IMR-90 (cell line): ENCODE measurements at regions not wholly inside any gene's neighbourhood (a gene's known extent, or its start where the extent isn't known, plus 50 kb on each side); places are given as distances from the start of the nearest gene placed in this dataset.

Experiments used
- BHLHE40 ChIP-seq: fragments of 150-350 bp; IDR thresholded peaks from 2 replicates; pipeline ENCODE4 v1.6.1; 2016; ENCODE audit warnings: mild to moderate bottlenecking, low read depth, low read length
- CHD1 ChIP-seq: IDR thresholded peaks from 2 replicates; pipeline ENCODE4 v1.6.1; 2012; ENCODE audit warnings: low read depth, low read length, improper control_type of control experiment
- CTCF ChIP-seq: conservative IDR thresholded peaks from 2 replicates; pipeline ENCODE4 v1.5.1; 2012; ENCODE audit warnings: mild to moderate bottlenecking, low read depth, low read length, improper control_type of control experiment
- ELK1 ChIP-seq: fragments of 150-350 bp; IDR thresholded peaks from 2 replicates; pipeline ENCODE4 v1.6.1; 2016; ENCODE audit warnings: low read depth, mild to moderate bottlenecking, low read length, moderate library complexity, borderline replicate concordance
- FOS ChIP-seq: fragments of 150-350 bp; IDR thresholded peaks from 2 replicates; pipeline ENCODE4 v1.6.1; 2016; ENCODE audit warnings: low read depth, low read length
- NFE2L2 ChIP-seq: fragments of 150-350 bp; IDR thresholded peaks from 2 replicates; pipeline ENCODE4 v1.6.1; 2016; ENCODE audit warnings: low read depth, mild to moderate bottlenecking, low read length
- POLR2A ChIP-seq: IDR thresholded peaks from 2 replicates; pipeline ENCODE4 v1.6.1; 2012; ENCODE audit warnings: mild to moderate bottlenecking, low read depth, low read length
- RAD21 ChIP-seq: IDR thresholded peaks from 2 replicates; pipeline ENCODE4 v1.6.1; 2012; ENCODE audit warnings: low read length, improper control_type of control experiment
- RCOR1 ChIP-seq: IDR thresholded peaks from 2 replicates; pipeline ENCODE4 v1.6.1; 2012; ENCODE audit warnings: mild to moderate bottlenecking, low read length, improper control_type of control experiment; ENCODE audit not compliant: insufficient replicate concordance
- RFX5 ChIP-seq: IDR thresholded peaks from 2 replicates; pipeline ENCODE4 v1.8.0; 2012; ENCODE audit warnings: low read depth, mild to moderate bottlenecking, low read length, moderate library complexity
- TF ChIP-seq, protein P1 (sequence below): fragments of 150-350 bp; IDR thresholded peaks from 2 replicates; pipeline ENCODE4 v1.6.1; 2017; ENCODE audit warnings: mild to moderate bottlenecking, antibody characterized with exemption, low read length, low read depth

GRCh38 chr2:43080571-43081021 lies 145.8 kb downstream of the ZFP36L2 start:
- TF ChIP-seq CTCF (no peak), POLR2A (no peak), RCOR1 (no peak), NFE2L2 (no peak), RAD21 (no peak), BHLHE40 (no peak), FOS (no peak), CHD1 (no peak), RFX5 (no peak), ELK1 (no peak)
- TF ChIP-seq, protein P1, sequence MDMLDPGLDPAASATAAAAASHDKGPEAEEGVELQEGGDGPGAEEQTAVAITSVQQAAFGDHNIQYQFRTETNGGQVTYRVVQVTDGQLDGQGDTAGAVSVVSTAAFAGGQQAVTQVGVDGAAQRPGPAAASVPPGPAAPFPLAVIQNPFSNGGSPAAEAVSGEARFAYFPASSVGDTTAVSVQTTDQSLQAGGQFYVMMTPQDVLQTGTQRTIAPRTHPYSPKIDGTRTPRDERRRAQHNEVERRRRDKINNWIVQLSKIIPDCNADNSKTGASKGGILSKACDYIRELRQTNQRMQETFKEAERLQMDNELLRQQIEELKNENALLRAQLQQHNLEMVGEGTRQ: no peak
